GM12864 (cell line): ENCODE measurements at regions not wholly inside any gene's neighbourhood (a gene's known extent, or its start where the extent isn't known, plus 50 kb on each side); places are given as distances from the start of the nearest gene placed in this dataset.
"Not testable (repeated sequence)": the region's sequence is repeated elsewhere in the genome, so short reads cannot be mapped to it uniquely, and the experiment has no call there.

Source experiments
- DNase-seq: peaks from one replicate; pipeline ENCODE4 v3.0.0-alpha.2; 2011; ENCODE audit warnings: low read depth
- H3K4me3 ChIP-seq: 2 replicates; pipeline ENCODE4 v1.5.1; 2011; ENCODE audit warnings: mild to moderate bottlenecking, low read depth, low read length, control low read depth
- TF ChIP-seq, protein P1 (sequence below): IDR thresholded peaks from 2 replicates; pipeline ENCODE4 v1.5.1; 2011; ENCODE audit warnings: low read depth, mild to moderate bottlenecking, moderate library complexity, low read length, control low read depth, inconsistent platforms; ENCODE audit errors: missing control alignments

DNA sequence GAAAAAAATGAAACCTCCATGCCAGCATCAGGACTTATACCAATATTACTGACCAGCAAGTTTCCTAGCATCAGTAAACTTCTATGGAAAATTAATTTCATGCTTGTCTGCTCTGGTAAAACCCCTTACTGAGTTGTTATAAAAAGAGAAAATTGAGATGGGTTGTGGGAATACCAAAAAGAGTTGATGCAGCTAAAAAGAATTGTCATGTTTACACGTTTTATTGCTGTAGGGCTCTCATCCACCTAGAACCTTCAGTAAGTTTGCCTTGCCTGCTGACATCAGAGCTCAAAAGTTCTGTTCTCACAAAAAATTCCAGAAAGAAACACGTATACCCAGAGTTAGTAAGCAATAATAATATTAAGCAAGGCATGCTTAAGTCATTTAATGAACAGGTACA lies 641.3 kb upstream of the ZNF385D start:
- H3K4me3 ChIP-seq, result no peak overlapping the region
- TF ChIP-seq, protein P1, sequence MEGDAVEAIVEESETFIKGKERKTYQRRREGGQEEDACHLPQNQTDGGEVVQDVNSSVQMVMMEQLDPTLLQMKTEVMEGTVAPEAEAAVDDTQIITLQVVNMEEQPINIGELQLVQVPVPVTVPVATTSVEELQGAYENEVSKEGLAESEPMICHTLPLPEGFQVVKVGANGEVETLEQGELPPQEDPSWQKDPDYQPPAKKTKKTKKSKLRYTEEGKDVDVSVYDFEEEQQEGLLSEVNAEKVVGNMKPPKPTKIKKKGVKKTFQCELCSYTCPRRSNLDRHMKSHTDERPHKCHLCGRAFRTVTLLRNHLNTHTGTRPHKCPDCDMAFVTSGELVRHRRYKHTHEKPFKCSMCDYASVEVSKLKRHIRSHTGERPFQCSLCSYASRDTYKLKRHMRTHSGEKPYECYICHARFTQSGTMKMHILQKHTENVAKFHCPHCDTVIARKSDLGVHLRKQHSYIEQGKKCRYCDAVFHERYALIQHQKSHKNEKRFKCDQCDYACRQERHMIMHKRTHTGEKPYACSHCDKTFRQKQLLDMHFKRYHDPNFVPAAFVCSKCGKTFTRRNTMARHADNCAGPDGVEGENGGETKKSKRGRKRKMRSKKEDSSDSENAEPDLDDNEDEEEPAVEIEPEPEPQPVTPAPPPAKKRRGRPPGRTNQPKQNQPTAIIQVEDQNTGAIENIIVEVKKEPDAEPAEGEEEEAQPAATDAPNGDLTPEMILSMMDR, result no peak

GRCh38 chr3:22392859-22393258 lies 641.8 kb upstream of the ZNF385D start:
- no peak for DNase-seq
- H3K4me3 ChIP-seq, result no peak overlapping the region
- TF ChIP-seq, protein P1, result no peak

More for the DNA sequence above, 641.3 kb upstream of the ZNF385D start:
- DNase-seq, result no peak

DNA sequence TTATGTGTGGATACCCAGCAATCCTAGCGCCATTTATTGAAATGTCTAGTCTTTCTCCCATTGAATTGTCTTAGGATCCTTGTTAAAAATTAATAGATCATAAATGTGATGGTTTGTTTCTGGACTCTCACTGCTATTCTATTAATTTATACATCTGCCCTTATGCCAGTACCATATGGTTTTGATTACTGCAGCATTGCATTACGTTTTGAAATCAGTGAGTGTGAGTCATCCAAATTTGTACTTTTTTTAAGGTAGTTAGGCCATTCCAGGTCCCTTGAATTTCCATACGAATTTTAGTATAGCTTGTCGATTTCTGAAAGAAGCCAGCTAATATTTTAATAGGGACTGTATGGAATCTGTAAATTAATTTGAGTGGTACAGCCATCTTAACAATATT lies 648.6 kb upstream of the ZNF385D start:
- H3K4me3 ChIP-seq, result no peak overlapping the region
- no peak for DNase-seq
- TF ChIP-seq, protein P1, result no peak

DNA sequence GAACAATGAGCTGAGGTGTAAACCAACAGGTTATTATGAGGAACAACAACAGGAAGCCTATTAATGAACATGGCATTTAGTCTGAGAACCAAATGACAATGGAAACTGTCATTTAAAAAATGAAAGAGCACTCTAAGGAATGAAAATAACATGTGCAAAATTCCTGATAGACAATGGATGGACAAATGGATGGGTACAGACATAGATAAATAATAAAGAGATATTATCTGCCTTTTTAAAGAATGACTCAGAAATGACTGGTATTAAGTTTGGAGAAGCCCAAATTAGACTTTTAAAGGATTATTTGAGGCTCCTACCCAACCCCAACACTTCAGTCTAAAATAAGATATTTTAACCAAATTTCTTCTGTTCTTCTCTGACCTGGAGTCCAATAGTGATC lies 650.5 kb upstream of the ZNF385D start:
- H3K4me3 ChIP-seq, result no peak overlapping the region
- DNase-seq, result no peak
- TF ChIP-seq, protein P1, result no peak

- TF ChIP-seq, protein P1, result no peak
- H3K4me3 ChIP-seq, result no peak overlapping the region
- no peak for DNase-seq
Measured at GRCh38 chr3:22414239-22414638, 663.2 kb upstream of the ZNF385D start.

DNA sequence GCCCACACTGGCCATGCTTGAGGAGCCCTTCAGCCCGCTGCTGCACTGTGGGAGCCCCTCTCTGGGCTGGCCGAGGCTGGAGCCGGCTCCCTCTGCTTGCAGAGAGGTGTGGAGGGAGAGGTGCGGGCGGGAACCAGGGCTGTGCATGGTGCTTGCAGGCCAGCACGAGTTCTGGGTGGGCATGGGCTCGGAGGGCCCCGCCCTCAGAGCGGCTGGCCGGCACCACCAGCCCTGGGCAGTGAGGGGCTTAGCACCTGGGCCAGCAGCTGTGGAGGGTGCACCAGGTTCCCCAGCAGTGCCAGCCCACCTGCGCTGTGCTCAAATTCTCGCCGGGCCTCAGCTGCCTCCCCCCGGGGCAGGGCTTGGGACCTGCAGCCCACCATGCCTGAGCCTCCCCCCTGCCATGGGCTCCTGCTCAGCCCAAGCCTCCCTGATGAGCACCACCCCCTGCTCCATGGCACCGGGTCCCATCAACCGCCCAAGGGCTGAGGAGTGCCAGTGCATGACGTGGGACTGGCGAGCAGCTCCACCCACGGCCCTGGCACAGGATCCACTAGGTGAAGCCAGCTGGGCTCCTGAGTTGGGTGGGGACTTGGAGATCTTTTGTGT lies 665.9 kb upstream of the ZNF385D start:
- not testable (repeated sequence) for DNase-seq, H3K4me3 ChIP-seq

DNA sequence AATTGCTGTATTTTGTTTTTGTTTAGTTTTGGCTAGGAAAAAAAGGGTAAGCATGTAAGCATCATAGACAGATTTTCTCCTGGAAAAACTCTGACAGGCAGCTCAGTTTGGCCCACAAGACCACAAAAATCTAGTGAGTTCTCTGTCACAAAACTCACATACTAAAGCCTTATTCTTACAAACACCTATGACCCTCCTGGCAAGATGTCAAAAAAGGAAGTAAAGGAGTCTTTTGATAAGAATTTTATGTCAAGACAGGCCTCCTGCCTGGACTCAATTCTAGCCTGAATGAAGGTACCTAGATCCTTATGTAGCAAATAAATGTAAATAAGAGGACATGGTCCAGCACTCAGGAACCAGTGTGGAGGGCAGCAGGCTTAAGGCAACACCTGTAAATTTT lies 668.3 kb upstream of the ZNF385D start:
- DNase-seq, result no peak
- TF ChIP-seq, protein P1, result no peak
- no peak overlapping the region for H3K4me3 ChIP-seq
